ENCODE measurements at regions not wholly inside any gene's neighbourhood (a gene's known extent, or its start where the extent isn't known, plus 50 kb on each side); places are given as distances from the start of the nearest gene placed in this dataset.
"Not testable (repeated sequence)": the region's sequence is repeated elsewhere in the genome, so short reads cannot be mapped to it uniquely, and the experiment has no call there.

GRCh38 chr7:51929818-51930217, 613.2 kb upstream of the COBL start:
- no peak for DNase-seq (ENCODE audit: extremely low spot score)
- TF ChIP-seq ELF4 (IDR thresholded peaks at IDR 0.05) (no peak), LEF1 (IDR thresholded peaks at IDR 0.05; ENCODE audit: borderline replicate concordance) (no peak), HDGF (IDR thresholded peaks at IDR 0.05; ENCODE audit: borderline replicate concordance) (no peak), ARNT (IDR thresholded peaks at IDR 0.05) (no peak), TARDBP (IDR thresholded peaks at IDR 0.05) (no peak), PKNOX1 (IDR thresholded peaks at IDR 0.05) (no peak), BHLHE40 (IDR thresholded peaks at IDR 0.05; ENCODE audit: borderline replicate concordance) (no peak)
- ChIA-PET POLR2A (no interaction called here), CTCF (no interaction called here)

GRCh38 chr7:51927738-51928137, 611.1 kb upstream of the COBL start:
- CTCF ChIA-PET: no interaction called here
- no peak for DNase-seq (ENCODE audit: extremely low spot score)
- POLR2A ChIA-PET: no interaction called here

GRCh38 chr7:51918581-51918980, 602.0 kb upstream of the COBL start:
- TF ChIP-seq ARNT (IDR thresholded peaks at IDR 0.05) (no peak), SUZ12 (IDR thresholded peaks at IDR 0.05) (no peak), FOXM1 (IDR thresholded peaks at IDR 0.05; ENCODE audit: borderline replicate concordance) (no peak), HDGF (IDR thresholded peaks at IDR 0.05; ENCODE audit: borderline replicate concordance) (no peak), PKNOX1 (IDR thresholded peaks at IDR 0.05) (no peak)
- ChIA-PET CTCF (no interaction called here), POLR2A (no interaction called here)
- no peak for DNase-seq (ENCODE audit: extremely low spot score)

More at GRCh38 chr7:51927738-51928137, 611.1 kb upstream of the COBL start:
- TF ChIP-seq PKNOX1 (IDR thresholded peaks at IDR 0.05): no peak
- TF ChIP-seq HDGF (IDR thresholded peaks at IDR 0.05; ENCODE audit: borderline replicate concordance): no peak
- no peak for TF ChIP-seq LEF1 (IDR thresholded peaks at IDR 0.05; ENCODE audit: borderline replicate concordance)
- TF ChIP-seq SP1 (IDR thresholded peaks at IDR 0.05): no peak
- no peak for TF ChIP-seq TARDBP (IDR thresholded peaks at IDR 0.05)
- no peak for TF ChIP-seq NFRKB (IDR thresholded peaks at IDR 0.05)
- no peak for TF ChIP-seq L3MBTL2 (conservative IDR thresholded peaks at IDR 0.05)
- no peak for TF ChIP-seq CTBP1 (IDR thresholded peaks at IDR 0.05; ENCODE audit: borderline replicate concordance)
- no peak for TF ChIP-seq ELF4 (IDR thresholded peaks at IDR 0.05)
- no peak for TF ChIP-seq BHLHE40 (IDR thresholded peaks at IDR 0.05; ENCODE audit: borderline replicate concordance)
- no peak for TF ChIP-seq FOXK2 (IDR thresholded peaks at IDR 0.05)
- no peak for TF ChIP-seq FOXA1 (IDR thresholded peaks at IDR 0.05)
- no peak for TF ChIP-seq ZNF384 (IDR thresholded peaks at IDR 0.05)
- no peak for TF ChIP-seq ARNT (IDR thresholded peaks at IDR 0.05)
- TF ChIP-seq FOXM1 (IDR thresholded peaks at IDR 0.05; ENCODE audit: borderline replicate concordance): no peak

GRCh38 chr7:51901489-51901840, 584.9 kb upstream of the COBL start:
- no peak for DNase-seq (ENCODE audit: extremely low spot score)
- POLR2A ChIA-PET: no interaction called here
- TF ChIP-seq L3MBTL2 (conservative IDR thresholded peaks at IDR 0.05) (no peak), ELF4 (IDR thresholded peaks at IDR 0.05) (no peak), BHLHE40 (IDR thresholded peaks at IDR 0.05; ENCODE audit: borderline replicate concordance) (no peak), SP1 (IDR thresholded peaks at IDR 0.05) (no peak), LEF1 (IDR thresholded peaks at IDR 0.05; ENCODE audit: borderline replicate concordance) (no peak), ZNF384 (IDR thresholded peaks at IDR 0.05) (no peak), FOXK2 (IDR thresholded peaks at IDR 0.05) (no peak), FOXM1 (IDR thresholded peaks at IDR 0.05; ENCODE audit: borderline replicate concordance) (no peak), FOXA1 (IDR thresholded peaks at IDR 0.05) (no peak), NFRKB (IDR thresholded peaks at IDR 0.05) (no peak), SUZ12 (IDR thresholded peaks at IDR 0.05) (no peak), PKNOX1 (IDR thresholded peaks at IDR 0.05) (no peak), HDGF (IDR thresholded peaks at IDR 0.05; ENCODE audit: borderline replicate concordance) (no peak), ARNT (IDR thresholded peaks at IDR 0.05) (no peak), TARDBP (IDR thresholded peaks at IDR 0.05) (no peak), CTBP1 (IDR thresholded peaks at IDR 0.05; ENCODE audit: borderline replicate concordance) (no peak)
- CTCF ChIA-PET: no interaction called here

GRCh38 chr7:51900755-51901488, 584.3 kb upstream of the COBL start:
- POLR2A ChIA-PET; DNase-seq (ENCODE audit: extremely low spot score); CTCF ChIA-PET: not testable (repeated sequence)

GRCh38 chr7:51899611-51900010, 583.0 kb upstream of the COBL start:
- POLR2A ChIA-PET: no interaction called here
- TF ChIP-seq FOXA1 (IDR thresholded peaks at IDR 0.05) (no peak), PKNOX1 (IDR thresholded peaks at IDR 0.05) (no peak), FOXK2 (IDR thresholded peaks at IDR 0.05) (no peak), NFRKB (IDR thresholded peaks at IDR 0.05) (no peak), FOXM1 (IDR thresholded peaks at IDR 0.05; ENCODE audit: borderline replicate concordance) (no peak), L3MBTL2 (conservative IDR thresholded peaks at IDR 0.05) (no peak), SUZ12 (IDR thresholded peaks at IDR 0.05) (no peak), ZNF384 (IDR thresholded peaks at IDR 0.05) (no peak), CTBP1 (IDR thresholded peaks at IDR 0.05; ENCODE audit: borderline replicate concordance) (no peak), LEF1 (IDR thresholded peaks at IDR 0.05; ENCODE audit: borderline replicate concordance) (no peak), BHLHE40 (IDR thresholded peaks at IDR 0.05; ENCODE audit: borderline replicate concordance) (no peak)
- no peak for DNase-seq (ENCODE audit: extremely low spot score)
- CTCF ChIA-PET: no interaction called here

Data from HEK293T (cell line).